Stimulated activated memory B cell treated with anti-CD40 and anti-IgM and Interleukin-4, amounts not matched to agents 10 μg/mL and 1 μg/mL and 100 μg/mL, for 72 hours (primary cell): ENCODE measurements at regions not wholly inside any gene's neighbourhood (a gene's known extent, or its start where the extent isn't known, plus 50 kb on each side); places are given as distances from the start of the nearest gene placed in this dataset.

ENCODE experiments used
- ATAC-seq: fragments of 150-1000 bp; cut with Tn5 transposase; 2 replicates; pipeline ENCODE4 v1.10.0; 2021
- H3K27ac Mint-ChIP-seq: one replicate; pipeline ENCODE4 v1.8.0; 2022; ENCODE audit warnings: mild to moderate bottlenecking, mixed read lengths
- H3K27me3 Mint-ChIP-seq: one replicate; pipeline ENCODE4 v1.8.0; 2022; ENCODE audit warnings: mixed read lengths
- H3K36me3 Mint-ChIP-seq: one replicate; pipeline ENCODE4 v1.8.0; 2022; ENCODE audit warnings: mixed read lengths
- H3K4me1 Mint-ChIP-seq: one replicate; pipeline ENCODE4 v1.8.0; 2022; ENCODE audit warnings: mixed read lengths
- H3K4me3 Mint-ChIP-seq: one replicate; pipeline ENCODE4 v1.8.0; 2022; ENCODE audit warnings: mild to moderate bottlenecking, moderate library complexity, mixed read lengths
- H3K9me3 Mint-ChIP-seq: one replicate; pipeline ENCODE4 v1.8.0; 2022; ENCODE audit warnings: mixed read lengths

DNA sequence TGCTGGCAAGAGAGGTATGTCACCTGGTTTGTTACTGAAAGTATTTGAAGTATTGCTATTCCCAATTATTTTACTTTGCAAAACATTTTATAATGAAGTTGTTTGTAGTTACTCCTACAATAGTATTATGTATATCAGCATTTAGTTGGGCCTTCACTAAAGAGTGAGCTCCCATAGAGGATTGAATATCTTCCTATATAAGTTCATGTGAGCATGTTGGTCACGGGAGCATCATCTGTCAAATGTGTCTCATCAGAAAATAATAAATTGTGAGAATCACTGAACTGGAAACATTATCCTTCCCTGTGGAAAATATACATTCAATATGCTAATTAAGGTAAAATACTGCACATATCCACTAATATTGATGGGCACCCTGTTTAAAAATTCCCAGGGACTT lies 360.1 kb upstream of the ADGRL3 start:
- Mint-ChIP-seq H3K4me1 (no peaks in the 10 kb centered on the region), H3K9me3 (peaks cover 8% of the 10 kb centered on the region), H3K27me3 (no peaks in the 10 kb centered on the region), H3K27ac (no peak overlapping the region), H3K36me3 (no peaks in the 10 kb centered on the region), H3K4me3 (no peak overlapping the region)
- ATAC-seq = no peak

DNA sequence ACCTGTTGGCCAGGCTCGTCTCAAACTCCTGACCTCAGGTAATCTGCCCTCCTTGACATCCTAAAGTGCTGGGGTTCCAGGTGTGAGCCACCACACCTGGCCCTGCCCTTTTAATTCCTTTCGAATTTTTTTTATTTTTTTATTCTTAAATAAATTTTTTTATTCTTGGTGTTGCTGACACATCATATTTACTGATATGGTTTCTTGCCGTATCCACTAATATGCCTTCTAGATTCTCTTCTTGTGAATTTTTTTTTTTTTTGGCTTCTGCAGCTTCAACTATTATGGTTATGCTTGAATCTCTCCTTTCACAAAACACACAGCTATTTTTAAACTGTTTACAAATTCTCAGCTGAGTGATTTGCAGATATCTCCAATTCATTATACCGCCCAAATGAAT lies 353.4 kb upstream of the ADGRL3 start:
- Mint-ChIP-seq H3K9me3 (peaks cover 5% of the 10 kb centered on the region), H3K4me1 (no peaks in the 10 kb centered on the region)
- no peak for ATAC-seq

DNA sequence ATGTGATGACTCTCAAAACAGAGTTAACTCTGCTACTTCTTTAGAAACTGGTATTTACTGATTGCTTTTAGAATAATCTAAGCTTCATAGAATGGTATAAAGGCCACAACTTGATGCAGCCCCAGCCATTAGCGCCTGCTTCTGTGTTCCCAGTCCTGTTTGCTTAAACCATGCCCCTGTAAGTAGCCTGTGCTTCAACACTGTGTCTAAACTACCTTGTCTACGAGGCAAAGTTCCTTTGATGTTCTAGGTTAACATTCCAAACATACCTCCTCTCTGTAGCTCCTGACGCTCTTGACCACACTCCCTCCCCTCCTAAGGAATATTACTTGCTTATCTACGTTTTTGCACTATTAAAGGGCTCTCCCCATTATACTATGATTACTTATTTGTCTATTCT lies 352.5 kb upstream of the ADGRL3 start:
- no peak for ATAC-seq
- H3K4me3 Mint-ChIP-seq = no peak overlapping the region
- no peak overlapping the region for H3K27ac Mint-ChIP-seq
- no peaks in the 10 kb centered on the region for H3K27me3 Mint-ChIP-seq
- no peaks in the 10 kb centered on the region for H3K36me3 Mint-ChIP-seq
- no peaks in the 10 kb centered on the region for H3K4me1 Mint-ChIP-seq
- H3K9me3 Mint-ChIP-seq = peaks cover 9% of the 10 kb centered on the region

More for the DNA sequence above, 353.4 kb upstream of the ADGRL3 start:
- Mint-ChIP-seq H3K4me3 (no peak overlapping the region), H3K36me3 (no peaks in the 10 kb centered on the region), H3K27ac (no peak overlapping the region), H3K27me3 (no peaks in the 10 kb centered on the region)

GRCh38 chr4:60857130-60857753 lies 342.9 kb upstream of the ADGRL3 start:
- Mint-ChIP-seq H3K9me3 (peaks cover 5% of the 10 kb centered on the region), H3K4me1 (no peaks in the 10 kb centered on the region), H3K36me3 (no peaks in the 10 kb centered on the region), H3K4me3 (no peak overlapping the region), H3K27me3 (no peaks in the 10 kb centered on the region), H3K27ac (no peak overlapping the region)
- no peak for ATAC-seq

- Mint-ChIP-seq H3K9me3 (peaks cover 13% of the 10 kb centered on the region), H3K27me3 (no peaks in the 10 kb centered on the region), H3K27ac (no peak overlapping the region), H3K4me3 (no peak overlapping the region), H3K4me1 (no peaks in the 10 kb centered on the region), H3K36me3 (no peaks in the 10 kb centered on the region)
- no peak for ATAC-seq
Observed at GRCh38 chr4:60863442-60863841, 336.7 kb upstream of the ADGRL3 start.

- no peak for ATAC-seq
- H3K4me1 Mint-ChIP-seq = no peaks in the 10 kb centered on the region
Observed at GRCh38 chr4:60865273-60865672, 334.9 kb upstream of the ADGRL3 start.

GRCh38 chr4:60868232-60868960 lies 331.7 kb upstream of the ADGRL3 start:
- ATAC-seq = no peak
- Mint-ChIP-seq H3K36me3 (no peaks in the 10 kb centered on the region), H3K27me3 (no peaks in the 10 kb centered on the region), H3K4me3 (no peak overlapping the region), H3K27ac (no peak overlapping the region), H3K4me1 (no peaks in the 10 kb centered on the region), H3K9me3 (peaks cover 8% of the 10 kb centered on the region)

More at GRCh38 chr4:60865273-60865672, 334.9 kb upstream of the ADGRL3 start:
- Mint-ChIP-seq H3K36me3 (no peaks in the 10 kb centered on the region), H3K27ac (no peak overlapping the region), H3K27me3 (no peaks in the 10 kb centered on the region), H3K4me3 (no peak overlapping the region), H3K9me3 (peaks cover 13% of the 10 kb centered on the region)

- Mint-ChIP-seq H3K4me3 (no peak overlapping the region), H3K4me1 (no peaks in the 10 kb centered on the region), H3K27ac (no peak overlapping the region), H3K27me3 (no peaks in the 10 kb centered on the region), H3K9me3 (peaks cover 3% of the 10 kb centered on the region), H3K36me3 (no peaks in the 10 kb centered on the region)
- ATAC-seq = no peak
Observed at GRCh38 chr4:60879135-60879701, 320.9 kb upstream of the ADGRL3 start.

GRCh38 chr4:60884587-60884986 lies 315.5 kb upstream of the ADGRL3 start:
- no peak for ATAC-seq

GRCh38 chr4:60885011-60885410 lies 315.1 kb upstream of the ADGRL3 start:
- Mint-ChIP-seq H3K27me3 (no peaks in the 10 kb centered on the region), H3K4me1 (no peaks in the 10 kb centered on the region), H3K4me3 (no peak overlapping the region), H3K9me3 (peaks cover 5% of the 10 kb centered on the region), H3K36me3 (no peaks in the 10 kb centered on the region), H3K27ac (no peak overlapping the region)
- no peak for ATAC-seq

More at GRCh38 chr4:60884587-60884986, 315.5 kb upstream of the ADGRL3 start:
- Mint-ChIP-seq H3K9me3 (peaks cover 5% of the 10 kb centered on the region), H3K36me3 (no peaks in the 10 kb centered on the region), H3K4me3 (no peak overlapping the region), H3K27ac (no peak overlapping the region), H3K4me1 (no peaks in the 10 kb centered on the region), H3K27me3 (no peaks in the 10 kb centered on the region)

DNA sequence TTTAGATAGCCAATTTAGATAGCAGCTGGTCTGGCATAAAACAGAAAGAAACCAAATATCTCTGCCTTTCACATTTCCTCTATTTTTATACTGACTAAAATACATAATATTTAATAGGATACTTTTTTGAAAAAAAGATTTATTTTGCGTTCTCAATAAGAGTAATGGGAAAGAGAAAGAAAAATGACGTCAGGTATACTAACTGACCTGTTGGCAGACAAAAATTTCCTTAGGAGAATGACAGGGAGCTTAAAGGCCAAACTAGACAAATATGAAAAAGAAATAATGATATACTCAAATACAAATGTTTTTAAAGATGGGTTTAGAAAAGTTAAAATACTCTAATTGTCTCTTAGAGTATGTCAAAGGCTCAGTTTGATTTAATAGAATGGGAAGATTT lies 309.4 kb upstream of the ADGRL3 start:
- no peaks in the 10 kb centered on the region for H3K4me1 Mint-ChIP-seq
- H3K4me3 Mint-ChIP-seq = no peak overlapping the region
- H3K27ac Mint-ChIP-seq = no peak overlapping the region
- H3K27me3 Mint-ChIP-seq = no peaks in the 10 kb centered on the region
- H3K9me3 Mint-ChIP-seq = peaks cover 5% of the 10 kb centered on the region
- H3K36me3 Mint-ChIP-seq = no peaks in the 10 kb centered on the region
- no peak for ATAC-seq

- H3K27me3 Mint-ChIP-seq = no peaks in the 10 kb centered on the region
- ATAC-seq = no peak
- H3K4me3 Mint-ChIP-seq = no peak overlapping the region
- no peaks in the 10 kb centered on the region for H3K36me3 Mint-ChIP-seq
- no peaks in the 10 kb centered on the region for H3K4me1 Mint-ChIP-seq
- H3K27ac Mint-ChIP-seq = no peak overlapping the region
- H3K9me3 Mint-ChIP-seq = peaks cover 5% of the 10 kb centered on the region
Observed at GRCh38 chr4:60891947-60892346, 308.2 kb upstream of the ADGRL3 start.

DNA sequence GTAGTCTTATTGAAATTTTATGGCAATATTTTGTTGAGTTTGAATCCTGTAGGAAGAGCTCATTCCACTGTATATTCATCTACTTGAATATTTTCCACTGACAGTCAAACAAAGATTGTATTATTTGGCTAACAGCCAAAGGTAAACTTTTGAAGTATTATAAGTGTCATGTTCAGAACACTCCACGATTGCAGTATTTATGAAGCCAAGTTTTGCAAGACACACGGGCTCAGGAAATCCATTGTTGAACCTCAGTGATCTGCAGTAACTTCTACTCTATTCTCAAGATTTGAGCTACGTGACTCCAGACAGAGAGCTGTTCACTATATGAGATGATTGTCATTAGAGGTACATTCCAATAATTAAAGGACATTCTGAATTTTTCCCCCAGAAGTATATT lies 302.7 kb upstream of the ADGRL3 start:
- no peaks in the 10 kb centered on the region for H3K4me1 Mint-ChIP-seq
- H3K27ac Mint-ChIP-seq = no peak overlapping the region
- peaks cover 4% of the 10 kb centered on the region for H3K9me3 Mint-ChIP-seq
- no peaks in the 10 kb centered on the region for H3K36me3 Mint-ChIP-seq
- H3K4me3 Mint-ChIP-seq = no peak overlapping the region
- H3K27me3 Mint-ChIP-seq = no peaks in the 10 kb centered on the region
- ATAC-seq = no peak

DNA sequence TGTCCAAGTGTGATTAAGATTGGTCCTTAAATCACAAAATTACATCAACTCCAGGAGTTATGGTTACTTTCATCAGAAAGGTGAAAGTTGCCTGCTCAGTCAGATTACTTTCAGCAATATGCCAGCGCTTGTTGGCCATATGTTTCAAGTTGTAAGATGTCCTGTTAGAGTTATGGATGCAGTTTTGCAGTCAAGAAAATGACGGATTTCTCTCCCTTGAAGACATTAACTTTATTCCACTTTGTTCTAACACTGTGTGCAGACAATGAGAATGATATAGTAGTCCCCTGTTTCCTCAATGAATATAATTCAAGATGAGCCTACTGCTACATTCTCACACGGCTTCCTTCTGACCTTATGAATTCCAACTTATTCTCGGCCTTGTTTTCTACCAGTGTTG lies 295.0 kb upstream of the ADGRL3 start:
- H3K27ac Mint-ChIP-seq = no peak overlapping the region
- H3K36me3 Mint-ChIP-seq = no peaks in the 10 kb centered on the region
- no peaks in the 10 kb centered on the region for H3K4me1 Mint-ChIP-seq
- H3K9me3 Mint-ChIP-seq = no peaks in the 10 kb centered on the region
- ATAC-seq = no peak
- no peaks in the 10 kb centered on the region for H3K27me3 Mint-ChIP-seq
- no peak overlapping the region for H3K4me3 Mint-ChIP-seq

GRCh38 chr4:60911127-60911526 lies 289.0 kb upstream of the ADGRL3 start:
- Mint-ChIP-seq H3K9me3 (peaks cover 2% of the 10 kb centered on the region), H3K4me3 (no peak overlapping the region), H3K27me3 (no peaks in the 10 kb centered on the region), H3K36me3 (no peaks in the 10 kb centered on the region), H3K27ac (no peak overlapping the region), H3K4me1 (no peaks in the 10 kb centered on the region)
- ATAC-seq = no peak

DNA sequence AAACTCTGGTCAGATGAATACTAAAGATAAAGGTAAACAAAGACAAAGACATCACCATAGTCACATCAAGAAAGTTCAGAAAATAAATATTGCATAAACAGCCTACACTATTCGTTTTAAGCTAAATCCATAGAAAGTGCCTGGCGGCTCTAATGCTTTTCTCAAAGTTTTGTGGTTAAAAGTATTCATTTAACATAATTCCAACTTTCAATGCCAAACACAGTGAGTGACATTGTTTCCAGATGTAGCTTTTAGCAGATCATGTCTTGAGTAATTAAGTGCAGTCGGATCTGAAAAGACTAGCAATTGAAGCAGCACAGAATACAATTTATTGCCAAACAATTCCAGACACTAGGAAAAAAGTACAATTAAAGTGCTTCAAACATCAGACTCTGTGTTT lies 287.1 kb upstream of the ADGRL3 start:
- H3K9me3 Mint-ChIP-seq = peaks cover 3% of the 10 kb centered on the region
- no peak overlapping the region for H3K4me3 Mint-ChIP-seq
- no peaks in the 10 kb centered on the region for H3K4me1 Mint-ChIP-seq
- no peaks in the 10 kb centered on the region for H3K27me3 Mint-ChIP-seq
- no peaks in the 10 kb centered on the region for H3K36me3 Mint-ChIP-seq
- ATAC-seq = no peak
- no peak overlapping the region for H3K27ac Mint-ChIP-seq
